MM.1S (cell line): ENCODE measurements at regions not wholly inside any gene's neighbourhood (a gene's known extent, or its start where the extent isn't known, plus 50 kb on each side); places are given as distances from the start of the nearest gene placed in this dataset.

Experiments
- CTCF ChIP-seq: fragments of 300-600 bp; sonication (generic); IDR thresholded peaks from 2 replicates; pipeline ENCODE4 v1.5.1; 2016; ENCODE audit warnings: antibody characterized with exemption, low read length, mixed read lengths
- EZH2 ChIP-seq: fragments of 300-600 bp; sonication (generic); optimal IDR thresholded peaks from 2 replicates; pipeline ENCODE3; 2017; ENCODE audit warnings: low read depth, mild to moderate bottlenecking, antibody characterized with exemption, low read length, mixed read lengths
- EZH2phosphoT487 ChIP-seq: fragments of 300-600 bp; sonication (generic); IDR thresholded peaks from 2 replicates; pipeline ENCODE4 v1.6.1; 2018; ENCODE audit warnings: antibody characterized with exemption, low read length

GRCh38 chr5:79849486-79850315, 141.4 kb downstream of the MTX3 start:
- TF ChIP-seq CTCF (no peak), EZH2phosphoT487 (no peak), EZH2 (no peak)
